Stimulated activated CD4-positive, alpha-beta T cell treated with anti-CD3 and anti-CD28 coated beads, Interleukin-15, amount 100 ng/mL, for 1 hour (primary cell): ENCODE measurements at regions not wholly inside any gene's neighbourhood (a gene's known extent, or its start where the extent isn't known, plus 50 kb on each side); places are given as distances from the start of the nearest gene placed in this dataset.
"Not testable (repeated sequence)": the region's sequence is repeated elsewhere in the genome, so short reads cannot be mapped to it uniquely, and the experiment has no call there.

Source experiments
- DNase-seq, 2 donors: peaks; one replicate each; pipeline ENCODE4 v3.0.0-alpha.2; 2020; ENCODE audit warnings: low read depth in 1 of 2, low spot score in 1 of 2

- no peak for DNase-seq
Observed at GRCh38 chr6:144602523-144603180, 317.5 kb downstream of the UTRN start.

GRCh38 chr6:144606083-144606482 lies 320.9 kb downstream of the UTRN start:
- no peak for DNase-seq

GRCh38 chr6:144607998-144608735 lies 323.0 kb downstream of the UTRN start:
- DNase-seq: no peak

- DNase-seq: no peak
Observed at GRCh38 chr6:144612811-144613210, 327.7 kb downstream of the UTRN start.

- no peak for DNase-seq
Observed at GRCh38 chr6:144613859-144614258, 328.7 kb downstream of the UTRN start.

- no peak for DNase-seq
Observed at GRCh38 chr6:144615870-144616269, 330.7 kb downstream of the UTRN start.

GRCh38 chr6:144617191-144617590 lies 332.1 kb downstream of the UTRN start:
- no peak for DNase-seq

- no peak for DNase-seq
Observed at GRCh38 chr6:144617708-144618107, 332.6 kb downstream of the UTRN start.

GRCh38 chr6:144619966-144620365 lies 334.8 kb downstream of the UTRN start:
- DNase-seq: no peak

- DNase-seq: no peak
Observed at GRCh38 chr6:144621332-144621731, 336.2 kb downstream of the UTRN start.

GRCh38 chr6:144624246-144624645 lies 339.1 kb downstream of the UTRN start:
- DNase-seq: no peak

GRCh38 chr6:144624716-144625115 lies 339.6 kb downstream of the UTRN start:
- no peak for DNase-seq

- no peak for DNase-seq
Observed at GRCh38 chr6:144630857-144631256, 345.7 kb downstream of the UTRN start.

GRCh38 chr6:144632266-144632665 lies 347.1 kb downstream of the UTRN start:
- DNase-seq: no peak

- DNase-seq: no peak
Observed at GRCh38 chr6:144633886-144634285, 348.8 kb downstream of the UTRN start.

GRCh38 chr6:144634371-144634770 lies 349.2 kb downstream of the UTRN start:
- DNase-seq: no peak

- no peak for DNase-seq
Observed at GRCh38 chr6:144635051-144635450, 349.9 kb downstream of the UTRN start.

GRCh38 chr6:144636025-144636424 lies 350.9 kb downstream of the UTRN start:
- DNase-seq: not testable (repeated sequence)

GRCh38 chr6:144637541-144637940 lies 352.4 kb downstream of the UTRN start:
- DNase-seq: no peak

GRCh38 chr6:144639654-144640053 lies 354.5 kb downstream of the UTRN start:
- no peak for DNase-seq

GRCh38 chr6:144641286-144641685 lies 356.2 kb downstream of the UTRN start:
- no peak for DNase-seq

GRCh38 chr6:144644776-144645175 lies 359.6 kb downstream of the UTRN start:
- DNase-seq: no peak
